ENCODE measurements at regions not wholly inside any gene's neighbourhood (a gene's known extent, or its start where the extent isn't known, plus 50 kb on each side); places are given as distances from the start of the nearest gene placed in this dataset.

- Histone ChIP-seq H4K20me1 (ENCODE audit: insufficient read depth) (no peaks in the 10 kb centered on the region), H3K27me3 (ENCODE audit: insufficient read depth, low read depth, low read length) (no peaks in the 10 kb centered on the region), H3K9me2 (ENCODE audit: insufficient read depth, low read length) (no peaks in the 10 kb centered on the region), H3K9ac (ENCODE audit: low read length) (no peak overlapping the region), H3K79me2 (replicated peaks; ENCODE audit: insufficient read depth, low read length) (no peaks in the 10 kb centered on the region), H3K9me3 (ENCODE audit: low read length) (no peaks in the 10 kb centered on the region), H2AFZ (ENCODE audit: low read depth, low read length) (no peak overlapping the region), H3K36me3 (ENCODE audit: insufficient read depth, low read length) (no peaks in the 10 kb centered on the region), H3K4me3 (ENCODE audit: low read length) (no peak overlapping the region), H3F3A (ENCODE audit: insufficient read depth, low read length, poor library complexity, severe bottlenecking) (no peaks in the 10 kb centered on the region), H3K4me2 (ENCODE audit: low read length) (no peak overlapping the region), H3K27ac (ENCODE audit: low read length) (no peak overlapping the region)
- TF ChIP-seq EZH2 (IDR thresholded peaks at IDR 0.05; ENCODE audit: borderline replicate concordance, insufficient read depth, low read length, poor library complexity, severe bottlenecking), result no peak
- no peak for TF ChIP-seq REST (IDR thresholded peaks at IDR 0.05; ENCODE audit: borderline replicate concordance)
- no peak for TF ChIP-seq MXI1 (conservative IDR thresholded peaks at IDR 0.05; ENCODE audit: poor library complexity, severe bottlenecking)
- TF ChIP-seq EP300 (conservative IDR thresholded peaks at IDR 0.05; ENCODE audit: poor library complexity, severe bottlenecking), result no peak
- no peak for TF ChIP-seq SMC3 (conservative IDR thresholded peaks at IDR 0.05; ENCODE audit: poor library complexity)
These were observed 320.1 kb downstream of the SLC4A3 start for GRCh38 chr2:219947575-219947974.

DNA sequence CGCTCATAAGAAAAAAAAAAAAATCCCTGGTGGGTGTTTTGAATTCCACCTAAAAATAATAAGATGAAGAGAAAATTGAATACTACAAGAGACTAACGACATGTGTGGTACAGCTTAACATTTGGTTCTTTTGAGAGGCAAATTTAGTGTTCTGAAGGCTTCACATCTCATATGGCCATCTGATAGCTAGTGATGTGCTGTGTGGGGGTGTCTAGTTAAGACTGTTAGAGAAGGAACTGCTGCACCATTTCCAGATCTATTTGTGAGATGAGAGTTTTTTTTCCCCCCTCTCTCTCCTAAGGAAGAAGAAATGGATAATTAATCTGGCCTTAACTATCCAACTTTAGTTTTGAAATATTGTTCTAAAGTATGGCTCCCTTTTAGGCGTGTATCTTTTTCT, 321.6 kb downstream of the SLC4A3 start:
- H4K20me1 ChIP-seq (ENCODE audit: insufficient read depth), result no peaks in the 10 kb centered on the region
- no peaks in the 10 kb centered on the region for H3K36me3 ChIP-seq (ENCODE audit: insufficient read depth, low read length)
- no peaks in the 10 kb centered on the region for H3K9me3 ChIP-seq (ENCODE audit: low read length)
- no peaks in the 10 kb centered on the region for H3K27me3 ChIP-seq (ENCODE audit: insufficient read depth, low read depth, low read length)
- H3K79me2 ChIP-seq (replicated peaks; ENCODE audit: insufficient read depth, low read length), result no peaks in the 10 kb centered on the region
- no peak overlapping the region for H3K4me3 ChIP-seq (ENCODE audit: low read length)
- no peak overlapping the region for H2AFZ ChIP-seq (ENCODE audit: low read depth, low read length)
- no peak overlapping the region for H3K4me2 ChIP-seq (ENCODE audit: low read length)
- H3F3A ChIP-seq (ENCODE audit: insufficient read depth, low read length, poor library complexity, severe bottlenecking), result no peaks in the 10 kb centered on the region
- H3K9ac ChIP-seq (ENCODE audit: low read length), result no peak overlapping the region
- H3K27ac ChIP-seq (ENCODE audit: low read length), result no peak overlapping the region
- TF ChIP-seq REST (IDR thresholded peaks at IDR 0.05; ENCODE audit: borderline replicate concordance), result no peak
- no peak for TF ChIP-seq POLR2AphosphoS5 (IDR thresholded peaks at IDR 0.05)
- TF ChIP-seq MXI1 (conservative IDR thresholded peaks at IDR 0.05; ENCODE audit: poor library complexity, severe bottlenecking), result no peak
- TF ChIP-seq SMC3 (conservative IDR thresholded peaks at IDR 0.05; ENCODE audit: poor library complexity), result no peak
- no peak for TF ChIP-seq RAD21 (conservative IDR thresholded peaks at IDR 0.05)
- TF ChIP-seq EP300 (conservative IDR thresholded peaks at IDR 0.05; ENCODE audit: poor library complexity, severe bottlenecking), result no peak
- no peak for TF ChIP-seq CTCF (IDR thresholded peaks at IDR 0.05; ENCODE audit: poor library complexity, severe bottlenecking)
- TF ChIP-seq EZH2 (IDR thresholded peaks at IDR 0.05; ENCODE audit: borderline replicate concordance, insufficient read depth, low read length, poor library complexity, severe bottlenecking), result no peak
- no peak for TF ChIP-seq TAF1 (IDR thresholded peaks at IDR 0.05; ENCODE audit: low read depth)
- no peaks in the 10 kb centered on the region for H3K9me2 ChIP-seq (ENCODE audit: insufficient read depth, low read length)
